DMS 273 (cell line): ENCODE measurements at regions not wholly inside any gene's neighbourhood (a gene's known extent, or its start where the extent isn't known, plus 50 kb on each side); places are given as distances from the start of the nearest gene placed in this dataset.
"Not testable (repeated sequence)": the region's sequence is repeated elsewhere in the genome, so short reads cannot be mapped to it uniquely, and the experiment has no call there.

Experiments used
- DNase-seq: peaks from one replicate; lab custom pipeline; 2025; ENCODE audit not compliant: unreplicated experiment; lab: John Stamatoyannopoulos, UW

DNA sequence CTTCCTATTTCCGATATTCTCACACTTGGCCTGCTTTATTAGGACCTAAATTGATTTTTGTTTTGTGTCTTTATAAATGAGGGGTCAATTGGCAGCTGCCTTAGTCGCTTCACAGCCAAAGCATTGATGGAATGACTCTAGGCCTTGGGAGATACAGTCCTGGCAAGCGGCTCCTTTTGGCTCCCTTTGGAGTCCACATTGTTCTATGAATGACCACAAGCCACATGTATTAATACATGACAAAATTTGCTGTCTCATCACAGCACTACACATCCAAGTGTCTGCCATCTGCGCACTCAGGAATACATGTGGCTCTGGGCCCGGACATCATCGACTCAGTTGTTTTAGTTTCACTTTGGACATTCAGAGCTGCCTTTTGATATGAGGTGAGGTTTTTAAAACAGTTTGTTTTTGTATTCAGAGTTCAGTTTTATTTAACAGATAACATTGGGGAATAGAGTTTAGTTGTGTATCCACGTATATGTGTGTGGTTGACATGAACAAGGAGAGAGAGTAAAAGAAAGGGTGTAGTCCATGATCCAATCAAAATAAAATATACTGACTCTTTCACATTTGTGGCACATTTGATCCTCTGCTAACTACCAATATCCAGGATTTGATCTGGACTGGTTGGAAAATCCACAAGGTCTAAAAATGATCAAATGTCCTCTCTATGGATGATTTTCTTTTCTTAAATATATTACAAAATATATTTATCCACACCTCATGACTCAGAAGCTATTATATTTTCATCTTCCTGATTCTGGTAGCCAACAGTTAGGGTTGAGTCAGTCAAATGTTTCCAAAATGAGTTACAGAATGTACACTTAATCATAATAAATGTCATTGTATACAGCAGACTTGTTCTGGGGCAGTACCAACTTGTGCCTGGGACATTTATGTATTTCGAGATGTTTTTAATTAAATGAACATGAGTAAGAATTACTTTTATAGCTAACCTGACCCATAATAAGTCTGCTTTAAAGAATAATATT is 114.0 kb upstream of the MTAP start:
- DNase-seq = peak; percentile 70

GRCh38 chr9:21689854-21690253 is 112.6 kb upstream of the MTAP start:
- no peak for DNase-seq

DNA sequence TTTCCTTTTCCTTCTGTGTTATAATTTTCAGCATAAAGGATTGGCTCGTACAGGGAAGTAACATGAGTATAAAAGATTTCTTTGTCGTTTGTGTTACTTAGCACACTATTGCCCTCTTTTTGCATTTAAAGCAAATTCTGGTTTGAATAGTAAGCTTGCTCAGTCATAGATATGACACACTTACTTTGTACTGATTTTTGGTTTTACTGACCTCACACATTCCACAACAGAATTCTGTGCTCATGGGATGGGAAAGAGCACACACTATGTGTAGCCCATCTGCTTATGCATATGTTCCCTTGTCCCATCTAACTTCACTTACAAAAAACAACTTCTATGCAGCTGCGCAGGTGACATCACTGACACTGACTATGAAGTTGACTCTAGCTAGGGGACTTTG is 111.9 kb upstream of the MTAP start:
- DNase-seq = no peak

DNA sequence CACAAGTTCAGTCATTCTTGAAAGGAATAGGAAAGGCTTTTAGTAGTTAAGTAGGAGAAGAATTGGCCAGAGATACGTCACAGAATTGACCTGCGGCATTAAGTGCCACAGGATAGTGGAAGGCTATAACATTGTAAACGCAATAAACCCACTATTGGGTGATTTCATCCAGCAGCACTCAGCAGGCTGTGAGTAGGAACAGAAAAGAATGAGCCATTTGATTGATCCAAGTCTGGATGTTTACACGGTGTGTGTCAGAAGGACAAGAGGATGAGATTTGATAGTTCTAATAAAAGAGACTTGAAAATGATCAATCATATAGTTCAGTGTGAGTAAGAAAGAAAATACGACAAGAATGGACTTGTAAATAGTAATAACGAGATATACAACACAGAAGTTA is 110.0 kb upstream of the MTAP start:
- DNase-seq = no peak

DNA sequence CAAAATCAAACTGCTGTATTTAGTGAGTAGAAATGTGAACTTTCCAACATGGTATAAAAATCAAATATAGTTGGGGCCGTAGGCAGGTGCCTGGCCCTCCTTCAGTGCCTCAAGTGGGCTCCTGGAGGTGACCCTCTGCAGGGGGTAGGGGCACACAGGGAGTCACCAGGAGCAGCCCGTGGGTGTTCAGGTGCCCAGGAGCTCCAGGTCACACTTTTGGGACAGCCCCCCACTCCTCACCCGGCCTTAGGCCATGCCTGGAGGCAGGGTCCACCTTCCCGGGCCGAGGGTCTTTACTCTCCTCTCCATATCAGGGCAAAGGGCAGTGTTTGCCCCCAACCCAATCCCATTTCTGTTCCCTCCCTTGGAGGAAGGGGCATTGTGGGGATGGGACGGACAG is 108.0 kb upstream of the MTAP start:
- DNase-seq = no peak

GRCh38 chr9:21695443-21695842 is 107.0 kb upstream of the MTAP start:
- DNase-seq = no peak

GRCh38 chr9:21695874-21696341 is 106.5 kb upstream of the MTAP start:
- no peak for DNase-seq

DNA sequence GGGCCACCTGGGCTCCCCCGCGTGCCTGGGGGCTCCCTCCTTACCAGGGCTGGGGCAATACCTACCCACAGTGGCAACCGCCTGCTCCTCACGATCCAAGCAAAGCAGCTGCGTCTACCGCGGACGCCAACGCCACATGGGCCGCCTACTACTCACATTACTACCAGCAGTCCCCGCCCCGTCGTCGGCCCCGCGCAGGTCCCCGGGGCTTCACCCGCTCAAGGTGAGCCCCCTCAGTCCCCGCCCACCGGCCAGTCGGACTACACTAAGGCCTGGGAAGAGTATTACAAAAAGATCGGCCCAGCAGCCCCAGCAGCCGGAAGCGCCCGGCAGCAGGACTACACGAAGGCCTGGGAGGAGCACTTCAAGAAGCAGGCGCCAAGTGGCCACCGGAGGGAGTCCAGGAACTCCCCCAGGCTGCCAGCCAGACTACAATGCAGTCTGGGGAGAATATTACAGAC is 106.0 kb upstream of the MTAP start:
- peak; percentile 9 for DNase-seq

DNA sequence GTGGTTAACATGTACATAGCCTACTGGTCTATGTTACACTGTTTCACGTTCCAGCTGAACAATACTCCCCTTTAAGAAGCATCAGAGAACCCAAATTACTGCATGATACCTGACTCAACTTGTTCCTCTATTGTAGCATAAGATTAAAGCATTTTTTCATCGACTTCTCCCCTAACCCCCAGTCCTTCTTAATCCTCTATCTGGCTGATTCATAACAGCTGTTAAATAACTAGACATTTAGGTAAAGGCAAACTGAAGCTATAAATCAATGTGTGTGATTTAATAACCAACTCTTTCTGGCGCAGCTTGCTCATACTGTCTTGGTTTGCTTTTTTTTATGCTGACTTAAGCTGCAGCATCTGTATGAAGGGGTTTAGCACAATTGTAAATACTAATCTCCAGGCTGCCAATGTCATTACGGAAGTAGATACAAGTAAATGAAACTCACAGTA is 94.2 kb upstream of the MTAP start:
- no peak for DNase-seq

- DNase-seq = no peak
Observed at GRCh38 chr9:21708856-21709255, 93.6 kb upstream of the MTAP start.

GRCh38 chr9:21709464-21710058 is 92.9 kb upstream of the MTAP start:
- DNase-seq = peak; percentile 84

- no peak for DNase-seq
Observed at GRCh38 chr9:21710548-21711191, 91.8 kb upstream of the MTAP start.

- DNase-seq = no peak
Observed at GRCh38 chr9:21711504-21711903, 90.9 kb upstream of the MTAP start.

- DNase-seq = no peak
Observed at GRCh38 chr9:21715408-21715807, 87.0 kb upstream of the MTAP start.

- no peak for DNase-seq
Observed at GRCh38 chr9:21720758-21721157, 81.7 kb upstream of the MTAP start.

- not testable (repeated sequence) for DNase-seq
Observed at GRCh38 chr9:21727411-21727810, 75.0 kb upstream of the MTAP start.

DNA sequence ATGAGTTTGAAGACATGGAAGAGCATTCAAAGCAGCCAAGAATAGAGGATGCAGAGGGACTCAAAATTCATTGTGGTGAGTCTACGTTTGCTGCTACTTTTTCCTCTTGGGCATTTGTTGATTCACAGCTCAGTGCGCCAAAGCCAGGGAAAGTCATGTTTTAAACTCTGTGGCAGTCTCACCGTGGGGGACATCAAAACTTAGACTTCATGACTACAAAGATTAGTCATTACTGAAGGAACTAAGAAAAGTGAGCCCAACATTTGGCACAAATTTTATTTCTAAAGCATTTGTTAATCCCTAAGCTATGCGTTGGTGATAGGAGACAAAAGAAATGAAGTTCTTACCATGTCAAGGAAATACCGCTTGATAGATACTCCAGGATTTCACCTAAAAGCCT is 73.7 kb upstream of the MTAP start:
- DNase-seq = no peak

GRCh38 chr9:21729648-21730047 is 72.8 kb upstream of the MTAP start:
- DNase-seq = no peak

- DNase-seq = no peak
Observed at GRCh38 chr9:21730899-21731298, 71.5 kb upstream of the MTAP start.

DNA sequence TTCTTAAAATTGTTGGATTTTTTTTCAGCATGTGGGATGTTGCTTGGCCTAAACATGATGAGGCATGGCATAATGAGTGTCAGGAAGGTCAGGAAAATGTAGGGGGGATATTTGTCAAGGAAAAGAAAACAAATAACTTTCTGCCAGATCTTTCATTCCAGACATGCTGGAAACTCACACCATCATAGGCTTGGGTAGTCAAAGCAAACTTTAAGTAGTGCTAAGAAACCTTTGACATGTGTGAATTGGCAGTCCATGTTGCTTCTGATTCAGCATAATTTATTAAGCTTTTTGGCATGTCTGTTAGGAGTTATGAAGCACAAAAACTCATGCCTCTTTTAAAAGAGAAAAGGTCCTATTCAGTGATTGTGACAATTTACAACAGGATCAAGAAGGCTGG is 61.3 kb upstream of the MTAP start:
- no peak for DNase-seq

- no peak for DNase-seq
Observed at GRCh38 chr9:21744320-21744719, 58.1 kb upstream of the MTAP start.

GRCh38 chr9:21744841-21745240 is 57.6 kb upstream of the MTAP start:
- no peak for DNase-seq
